OCI-LY3 (cell line): ENCODE measurements at regions not wholly inside any gene's neighbourhood (a gene's known extent, or its start where the extent isn't known, plus 50 kb on each side); places are given as distances from the start of the nearest gene placed in this dataset.

ENCODE experiments used
- CTCF ChIP-seq: fragments of 200-600, 300-600 bp; sonication (generic); IDR thresholded peaks from 2 replicates; pipeline ENCODE4 v1.5.1; 2014; ENCODE audit warnings: antibody characterized with exemption, low read length, low read depth
- EZH2phosphoT487 ChIP-seq: fragments of 200-600 bp; shearing (Covaris generic); IDR thresholded peaks from 2 replicates; pipeline ENCODE4 v1.6.1; 2018; ENCODE audit warnings: antibody characterized with exemption, mixed run types, low read depth

- no peak for TF ChIP-seq CTCF
- no peak for TF ChIP-seq EZH2phosphoT487
These were observed 81.1 kb downstream of the DYNAP start for GRCh38 chr18:54672109-54672508.
